SU-DHL-6 (cell line): ENCODE measurements at regions not wholly inside any gene's neighbourhood (a gene's known extent, or its start where the extent isn't known, plus 50 kb on each side); places are given as distances from the start of the nearest gene placed in this dataset.

Experiments used
- H2AFZ ChIP-seq: fragments of 200-600 bp; sonication (generic); 2 replicates; pipeline ENCODE4 v1.6.1; 2014; ENCODE audit warnings: low read depth, mild to moderate bottlenecking, moderate library complexity, mixed read lengths, antibody characterized with exemption, low read length; ENCODE audit not compliant: severe bottlenecking
- H3F3A ChIP-seq: fragments of 200-600 bp; shearing (Covaris generic); 2 replicates; pipeline ENCODE4 v1.6.0; 2016; ENCODE audit warnings: antibody characterized with exemption, mild to moderate bottlenecking; ENCODE audit not compliant: insufficient read depth
- H3K27ac ChIP-seq: fragments of 200-600 bp; sonication (generic); 2 replicates; pipeline ENCODE4 v1.5.1; 2016; ENCODE audit warnings: low read depth, mild to moderate bottlenecking, low read length, moderate library complexity, mixed read lengths
- H3K27me3 ChIP-seq: fragments of 200-600 bp; sonication (generic), shearing (Covaris generic); 2 replicates; pipeline ENCODE4 v1.6.0; 2014; ENCODE audit warnings: mild to moderate bottlenecking, low read length
- H3K36me3 ChIP-seq: fragments of 200-600 bp; sonication (generic); 2 replicates; pipeline ENCODE4 v1.6.1; 2014; ENCODE audit warnings: mild to moderate bottlenecking, low read length, mixed read lengths
- H3K4me2 ChIP-seq: fragments of 300-600, 200-600 bp; shearing (Covaris generic), sonication (generic); 2 replicates; pipeline ENCODE4 v1.6.0; 2014; ENCODE audit warnings: low read length, low read depth, mild to moderate bottlenecking; ENCODE audit not compliant: poor library complexity, severe bottlenecking
- H3K4me3 ChIP-seq: fragments of 200-600 bp; sonication (generic); 2 replicates; pipeline ENCODE4 v1.5.1; 2014; ENCODE audit warnings: antibody characterized with exemption, low read length, mild to moderate bottlenecking, mixed read lengths; ENCODE audit not compliant: insufficient read depth, poor library complexity, severe bottlenecking
- H3K79me2 ChIP-seq: fragments of 200-600 bp; sonication (generic); 2 replicates; pipeline ENCODE4 v1.6.1; 2014; ENCODE audit warnings: mild to moderate bottlenecking, low read length, moderate library complexity; ENCODE audit not compliant: insufficient read depth
- H3K9ac ChIP-seq: fragments of 200-600 bp; sonication (generic); 2 replicates; pipeline ENCODE4 v1.7.0; 2014; ENCODE audit warnings: mild to moderate bottlenecking, low read length
- H3K9me2 ChIP-seq: fragments of 200-600 bp; sonication (generic); replicated peaks from 2 replicates; pipeline ENCODE4 v1.6.1; 2014; ENCODE audit warnings: low read length; ENCODE audit not compliant: insufficient read depth
- H3K9me3 ChIP-seq: fragments of 200-600 bp; sonication (generic); 2 replicates; pipeline ENCODE4 v1.6.1; 2014; ENCODE audit warnings: low read length, mixed read lengths; ENCODE audit not compliant: insufficient read depth
- H4K20me1 ChIP-seq: fragments of 200-600 bp; sonication (generic); 2 replicates; pipeline ENCODE4 v1.6.1; 2014; ENCODE audit warnings: low read depth, mild to moderate bottlenecking, antibody characterized with exemption, low read length, moderate library complexity, mixed read lengths
- CTCF ChIP-seq: fragments of 200-600 bp; sonication (generic); IDR thresholded peaks from one replicate; pipeline ENCODE4 v1.5.1; 2017; ENCODE audit warnings: antibody characterized with exemption, mild to moderate bottlenecking, low read length, moderate library complexity; ENCODE audit not compliant: insufficient read depth, poor library complexity, severe bottlenecking
- EZH2phosphoT487 ChIP-seq: fragments of 200-600 bp; sonication (generic), shearing (Covaris generic); conservative IDR thresholded peaks from 2 replicates; pipeline ENCODE4 v1.6.1; 2018; ENCODE audit warnings: mild to moderate bottlenecking, antibody characterized with exemption, low read length, moderate library complexity, mixed read lengths

GRCh38 chr18:27413495-27414401, 228.6 kb upstream of the CHST9 start:
- Histone ChIP-seq H3K9me2 (no peaks in the 10 kb centered on the region), H2AFZ (no peak overlapping the region), H3K36me3 (no peaks in the 10 kb centered on the region), H4K20me1 (no peaks in the 10 kb centered on the region), H3K9me3 (no peaks in the 10 kb centered on the region), H3K79me2 (no peaks in the 10 kb centered on the region), H3F3A (no peaks in the 10 kb centered on the region), H3K4me2 (no peak overlapping the region), H3K27me3 (no peaks in the 10 kb centered on the region), H3K4me3 (no peak overlapping the region), H3K27ac (no peak overlapping the region), H3K9ac (no peak overlapping the region)
- no peak for TF ChIP-seq CTCF
- no peak for TF ChIP-seq EZH2phosphoT487

GRCh38 chr18:27412556-27412955, 227.4 kb upstream of the CHST9 start:
- no peak overlapping the region for H2AFZ ChIP-seq
- H3K36me3 ChIP-seq: no peaks in the 10 kb centered on the region
- no peaks in the 10 kb centered on the region for H3K9me3 ChIP-seq
- H3K79me2 ChIP-seq: no peaks in the 10 kb centered on the region
- no peak overlapping the region for H3K9ac ChIP-seq
- no peaks in the 10 kb centered on the region for H4K20me1 ChIP-seq
- H3K9me2 ChIP-seq: no peaks in the 10 kb centered on the region
- H3K4me3 ChIP-seq: no peak overlapping the region
- no peaks in the 10 kb centered on the region for H3F3A ChIP-seq
- no peak overlapping the region for H3K4me2 ChIP-seq
- no peaks in the 10 kb centered on the region for H3K27me3 ChIP-seq
- H3K27ac ChIP-seq: no peak overlapping the region
- no peak for TF ChIP-seq CTCF
- TF ChIP-seq EZH2phosphoT487: no peak

- Histone ChIP-seq H3K9me3 (no peaks in the 10 kb centered on the region), H3F3A (no peaks in the 10 kb centered on the region), H3K27ac (no peak overlapping the region), H3K9me2 (no peaks in the 10 kb centered on the region), H3K9ac (no peak overlapping the region), H3K79me2 (no peaks in the 10 kb centered on the region), H3K36me3 (no peaks in the 10 kb centered on the region), H3K4me2 (no peak overlapping the region), H2AFZ (no peak overlapping the region), H3K27me3 (no peaks in the 10 kb centered on the region), H3K4me3 (no peak overlapping the region), H4K20me1 (no peaks in the 10 kb centered on the region)
- TF ChIP-seq EZH2phosphoT487 (no peak), CTCF (no peak)
Measured at GRCh38 chr18:27411911-27412310, 226.8 kb upstream of the CHST9 start.
